ENCODE measurements at regions not wholly inside any gene's neighbourhood (a gene's known extent, or its start where the extent isn't known, plus 50 kb on each side); places are given as distances from the start of the nearest gene placed in this dataset.

DNA sequence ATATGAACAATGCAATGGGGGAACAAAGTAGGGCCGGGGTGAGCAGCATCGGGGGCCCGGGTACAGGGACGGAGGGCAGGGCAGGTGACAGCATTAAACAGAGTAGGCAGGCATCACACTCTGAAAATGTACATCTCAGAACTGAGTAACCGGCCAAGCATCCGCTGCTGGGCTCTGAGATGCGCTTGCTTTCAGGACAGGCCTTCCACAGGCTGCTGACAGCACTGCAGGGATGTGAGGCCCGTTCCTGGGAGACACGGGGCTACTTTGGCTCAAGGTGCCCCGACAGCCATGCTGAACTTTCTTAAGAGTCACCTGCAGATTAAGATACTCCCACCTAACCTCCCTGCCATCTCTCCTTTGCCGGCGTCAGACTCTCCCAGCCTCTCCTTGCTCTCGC lies 64.3 kb upstream of the FGFR2 start (continued):
- TF ChIP-seq, protein P1, sequence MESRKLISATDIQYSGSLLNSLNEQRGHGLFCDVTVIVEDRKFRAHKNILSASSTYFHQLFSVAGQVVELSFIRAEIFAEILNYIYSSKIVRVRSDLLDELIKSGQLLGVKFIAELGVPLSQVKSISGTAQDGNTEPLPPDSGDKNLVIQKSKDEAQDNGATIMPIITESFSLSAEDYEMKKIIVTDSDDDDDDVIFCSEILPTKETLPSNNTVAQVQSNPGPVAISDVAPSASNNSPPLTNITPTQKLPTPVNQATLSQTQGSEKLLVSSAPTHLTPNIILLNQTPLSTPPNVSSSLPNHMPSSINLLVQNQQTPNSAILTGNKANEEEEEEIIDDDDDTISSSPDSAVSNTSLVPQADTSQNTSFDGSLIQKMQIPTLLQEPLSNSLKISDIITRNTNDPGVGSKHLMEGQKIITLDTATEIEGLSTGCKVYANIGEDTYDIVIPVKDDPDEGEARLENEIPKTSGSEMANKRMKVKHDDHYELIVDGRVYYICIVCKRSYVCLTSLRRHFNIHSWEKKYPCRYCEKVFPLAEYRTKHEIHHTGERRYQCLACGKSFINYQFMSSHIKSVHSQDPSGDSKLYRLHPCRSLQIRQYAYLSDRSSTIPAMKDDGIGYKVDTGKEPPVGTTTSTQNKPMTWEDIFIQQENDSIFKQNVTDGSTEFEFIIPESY (IDR thresholded peaks at IDR 0.05): no peak
- no peak for TF ChIP-seq SP1 (IDR thresholded peaks at IDR 0.05)

DNA sequence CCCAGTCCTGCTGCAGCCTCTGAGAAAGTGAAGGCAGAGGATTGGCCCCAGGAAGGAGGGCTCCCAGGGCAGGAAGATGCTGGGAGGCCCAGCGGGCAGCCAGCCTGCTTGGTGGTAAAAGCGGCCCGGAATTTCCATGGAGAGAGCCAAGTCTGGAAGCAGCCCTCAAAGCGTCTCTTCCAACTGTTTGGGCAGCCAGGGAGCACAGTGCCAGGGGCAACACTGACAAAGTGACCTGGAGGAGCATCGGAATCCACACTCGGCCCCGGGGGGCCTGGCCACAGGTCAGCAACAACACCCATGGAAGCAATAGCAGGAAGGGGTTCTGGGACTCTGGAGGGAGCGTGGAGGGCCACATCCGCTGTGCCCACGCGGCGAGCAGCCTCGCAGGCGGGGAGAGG lies 63.2 kb upstream of the FGFR2 start:
- no peak overlapping the region for H3K9ac ChIP-seq (ENCODE audit: low read depth in 1 of 2, low read length in 2 of 2)
- no peak overlapping the region for H3K27ac ChIP-seq (ENCODE audit: low read depth in 1 of 2, low read length in 2 of 2)
- H3K4me3 ChIP-seq (ENCODE audit: low read depth in 1 of 3, low read length in 3 of 3): no peak overlapping the region
- TF ChIP-seq RXRA (IDR thresholded peaks at IDR 0.05): no peak
- TF ChIP-seq, protein P2, sequence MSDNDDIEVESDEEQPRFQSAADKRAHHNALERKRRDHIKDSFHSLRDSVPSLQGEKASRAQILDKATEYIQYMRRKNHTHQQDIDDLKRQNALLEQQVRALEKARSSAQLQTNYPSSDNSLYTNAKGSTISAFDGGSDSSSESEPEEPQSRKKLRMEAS (IDR thresholded peaks at IDR 0.05): no peak
- no peak for TF ChIP-seq SP1 (IDR thresholded peaks at IDR 0.05)
- no peak for TF ChIP-seq TAF1 (conservative IDR thresholded peaks at IDR 0.05)
- peaks cover 0 to 3% (median 0%) of the 10 kb centered on the region in 4 donors for H3K27me3 ChIP-seq (ENCODE audit: control insufficient read depth in 4 of 4, insufficient read depth in 4 of 4, low read length in 3 of 4)
- peaks cover 0 to 2% (median 0%) of the 10 kb centered on the region in 4 donors for H3K9me3 ChIP-seq (ENCODE audit: control insufficient read depth in 4 of 4, low read length in 3 of 4)
- H3K4me1 ChIP-seq (ENCODE audit: control insufficient read depth in 4 of 4, insufficient read depth in 4 of 4, low read length in 3 of 4): no peaks in the 10 kb centered on the region
- 91% methylated on average over 14 of the region's 14 CpGs for WGBS
- DNase-seq (ENCODE audit: low spot score): no peak
- H3K36me3 ChIP-seq (ENCODE audit: control insufficient read depth in 4 of 4, insufficient read depth in 3 of 4, low read depth in 1 of 4, low read length in 3 of 4): no peaks in the 10 kb centered on the region

DNA sequence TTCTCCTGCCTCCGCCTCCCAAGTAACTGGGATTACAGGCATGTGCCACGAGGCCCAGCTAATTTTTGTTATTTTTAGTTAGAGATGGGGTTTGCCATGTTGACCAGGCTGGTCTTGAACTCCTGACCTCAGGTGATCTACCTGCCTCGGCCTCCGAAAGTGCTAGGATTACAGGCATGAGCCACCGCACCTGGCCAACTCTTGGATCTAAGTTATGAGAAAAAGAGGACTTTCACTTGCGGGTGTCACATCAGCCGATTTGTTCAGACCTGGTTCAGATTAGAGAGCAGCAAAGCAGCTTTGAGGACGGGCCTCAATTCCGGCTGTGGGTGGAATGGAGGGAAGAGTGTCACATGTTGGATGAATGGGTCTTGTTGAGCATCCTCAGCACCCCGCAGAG lies 61.0 kb upstream of the FGFR2 start:
- no peak overlapping the region for H3K27ac ChIP-seq (ENCODE audit: low read depth in 1 of 2, low read length in 2 of 2)
- H3K4me3 ChIP-seq (ENCODE audit: low read depth in 1 of 3, low read length in 3 of 3): no peak overlapping the region
- peaks cover 0 to 3% (median 0%) of the 10 kb centered on the region in 4 donors for H3K27me3 ChIP-seq (ENCODE audit: control insufficient read depth in 4 of 4, insufficient read depth in 4 of 4, low read length in 3 of 4)
- TF ChIP-seq YY1 (IDR thresholded peaks at IDR 0.05) (no peak), JUND (IDR thresholded peaks at IDR 0.05) (no peak), GABPA (IDR thresholded peaks at IDR 0.05 in 1 of 2, conservative IDR thresholded peaks at IDR 0.05 in 1 of 2) (no peak), FOXA2 (IDR thresholded peaks at IDR 0.05) (no peak), EGR1 (IDR thresholded peaks at IDR 0.05; ENCODE audit: low read depth in 2 of 2) (no peak), RXRA (IDR thresholded peaks at IDR 0.05) (no peak), FOXA1 (IDR thresholded peaks at IDR 0.05) (no peak), SP1 (IDR thresholded peaks at IDR 0.05) (no peak)
- TF ChIP-seq, protein P1 (IDR thresholded peaks at IDR 0.05): no peak
- TF ChIP-seq, protein P3, sequence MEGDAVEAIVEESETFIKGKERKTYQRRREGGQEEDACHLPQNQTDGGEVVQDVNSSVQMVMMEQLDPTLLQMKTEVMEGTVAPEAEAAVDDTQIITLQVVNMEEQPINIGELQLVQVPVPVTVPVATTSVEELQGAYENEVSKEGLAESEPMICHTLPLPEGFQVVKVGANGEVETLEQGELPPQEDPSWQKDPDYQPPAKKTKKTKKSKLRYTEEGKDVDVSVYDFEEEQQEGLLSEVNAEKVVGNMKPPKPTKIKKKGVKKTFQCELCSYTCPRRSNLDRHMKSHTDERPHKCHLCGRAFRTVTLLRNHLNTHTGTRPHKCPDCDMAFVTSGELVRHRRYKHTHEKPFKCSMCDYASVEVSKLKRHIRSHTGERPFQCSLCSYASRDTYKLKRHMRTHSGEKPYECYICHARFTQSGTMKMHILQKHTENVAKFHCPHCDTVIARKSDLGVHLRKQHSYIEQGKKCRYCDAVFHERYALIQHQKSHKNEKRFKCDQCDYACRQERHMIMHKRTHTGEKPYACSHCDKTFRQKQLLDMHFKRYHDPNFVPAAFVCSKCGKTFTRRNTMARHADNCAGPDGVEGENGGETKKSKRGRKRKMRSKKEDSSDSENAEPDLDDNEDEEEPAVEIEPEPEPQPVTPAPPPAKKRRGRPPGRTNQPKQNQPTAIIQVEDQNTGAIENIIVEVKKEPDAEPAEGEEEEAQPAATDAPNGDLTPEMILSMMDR (IDR thresholded peaks at IDR 0.05; ENCODE audit: low read depth, low read length, missing input control): no peak
- TF ChIP-seq, protein P4, sequence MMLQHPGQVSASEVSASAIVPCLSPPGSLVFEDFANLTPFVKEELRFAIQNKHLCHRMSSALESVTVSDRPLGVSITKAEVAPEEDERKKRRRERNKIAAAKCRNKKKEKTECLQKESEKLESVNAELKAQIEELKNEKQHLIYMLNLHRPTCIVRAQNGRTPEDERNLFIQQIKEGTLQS (IDR thresholded peaks at IDR 0.05): no peak
- 85% methylated on average over 10 of the region's 10 CpGs for WGBS
- no peaks in the 10 kb centered on the region for H3K9me3 ChIP-seq (ENCODE audit: control insufficient read depth in 4 of 4, low read length in 3 of 4)
- H3K4me1 ChIP-seq (ENCODE audit: control insufficient read depth in 4 of 4, insufficient read depth in 4 of 4, low read length in 3 of 4): no peaks in the 10 kb centered on the region
- no peak for DNase-seq (ENCODE audit: low spot score)
- no peaks in the 10 kb centered on the region for H3K36me3 ChIP-seq (ENCODE audit: control insufficient read depth in 4 of 4, insufficient read depth in 3 of 4, low read depth in 1 of 4, low read length in 3 of 4)
- no peak overlapping the region for H3K9ac ChIP-seq (ENCODE audit: low read depth in 1 of 2, low read length in 2 of 2)
